T-cell (primary cell): ENCODE measurements at regions not wholly inside any gene's neighbourhood (a gene's known extent, or its start where the extent isn't known, plus 50 kb on each side); places are given as distances from the start of the nearest gene placed in this dataset.

Experiments
- ATAC-seq, 4 experiments: fragments of 200-7000 bp in 3 of 4; fragments of 150-1000 bp in 1 of 4; cut with Tn5 transposase; replicated peaks in 1 of 4; 1 replicate in 3 of 4; 2 replicates in 1 of 4; pipeline ENCODE4 v1.10.0; 2021; ENCODE audit warnings: moderate library complexity in 3 of 4, mild to moderate bottlenecking in 2 of 4, moderate number of reproducible peaks in 1 of 4
- CTCF ChIA-PET, 2 donors: fragments of 300-600 bp; sonication (Branson Sonifier 250); formaldehyde crosslinking; loops; one replicate each; lab custom pipeline; 2022; ENCODE audit warnings: antibody characterized with exemption in 2 of 2; lab: Charles Lee
- POLR2A ChIA-PET, 2 donors: fragments of 300-600 bp; sonication (Branson Sonifier 250); formaldehyde crosslinking; loops; one replicate each; lab custom pipeline; 2022; ENCODE audit warnings: antibody characterized with exemption in 2 of 2; lab: Charles Lee
- DNase-seq, 35 experiments: peaks; one replicate each; pipeline versions ENCODE4 v3.0.0 to v3.0.0-alpha.2; 2013 to 2023
- H3K27ac ChIP-seq: one replicate; pipeline ENCODE4 v1.5.1; 2013; ENCODE audit warnings: low read length
- H3K27me3 ChIP-seq, 2 experiments: replicated peaks in 1 of 2; 1 replicate in 1 of 2; 2 replicates in 1 of 2; pipeline versions ENCODE4 v1.6.1 to v1.7.0; 2013; ENCODE audit warnings: low read length in 1 of 2, mixed read lengths in 1 of 2; ENCODE audit not compliant: control insufficient read depth in 2 of 2, insufficient read depth in 2 of 2; ENCODE audit errors: extremely low read depth in 1 of 2
- H3K36me3 ChIP-seq, 2 donors: 1 replicate in 1 of 2; 2 replicates in 1 of 2; pipeline versions ENCODE4 v1.6.1 to v1.7.0; 2013; ENCODE audit warnings: low read length in 1 of 2; ENCODE audit not compliant: control insufficient read depth in 2 of 2, insufficient read depth in 1 of 2; ENCODE audit errors: extremely low read depth in 1 of 2
- H3K4me1 ChIP-seq, 2 experiments: 1 replicate in 1 of 2; 2 replicates in 1 of 2; pipeline versions ENCODE4 v1.6.1 to v1.7.0; 2013; ENCODE audit warnings: low read length in 2 of 2, mixed read lengths in 1 of 2; ENCODE audit not compliant: insufficient read depth in 2 of 2, control insufficient read depth in 1 of 2; ENCODE audit errors: extremely low read depth in 1 of 2
- H3K4me3 ChIP-seq, 2 donors: 1 replicate in 1 of 2; 2 replicates in 1 of 2; pipeline versions ENCODE4 v1.5.1 to v1.7.0; 2013; ENCODE audit warnings: mild to moderate bottlenecking in 2 of 2, low read length in 1 of 2, moderate library complexity in 1 of 2; ENCODE audit not compliant: control insufficient read depth in 1 of 2; ENCODE audit errors: extremely low read depth in 1 of 2
- H3K9me3 ChIP-seq: 2 replicates; pipeline ENCODE4 v1.7.0; 2013
- H3K27ac Mint-ChIP-seq, 2 donors: one replicate each; pipeline ENCODE4 v1.8.0; 2020 to 2021; ENCODE audit warnings: mild to moderate bottlenecking in 2 of 2, mixed read lengths in 2 of 2
- H3K27me3 Mint-ChIP-seq, 2 donors: one replicate each; pipeline ENCODE4 v1.8.0; 2021 to 2022; ENCODE audit warnings: mixed read lengths in 2 of 2
- H3K36me3 Mint-ChIP-seq: one replicate; pipeline ENCODE4 v1.8.0; 2021; ENCODE audit warnings: mixed read lengths
- H3K4me1 Mint-ChIP-seq, 3 donors: one replicate each; pipeline ENCODE4 v1.8.0; 2020 to 2022; ENCODE audit warnings: mixed read lengths in 3 of 3, mild to moderate bottlenecking in 1 of 3
- H3K4me3 Mint-ChIP-seq, 3 donors: one replicate each; pipeline ENCODE4 v1.8.0; 2020 to 2022; ENCODE audit warnings: mild to moderate bottlenecking in 3 of 3, mixed read lengths in 3 of 3, moderate library complexity in 3 of 3
- H3K9me3 Mint-ChIP-seq, 3 donors: one replicate each; pipeline ENCODE4 v1.8.0; 2020 to 2022; ENCODE audit warnings: mixed read lengths in 3 of 3
- WGBS: methylation state at CpG from one replicate; pipeline ENCODE4 v1.1.5; 2013; ENCODE audit warnings: missing lambda C conversion rate; ENCODE audit not compliant: insufficient coverage; 5-methylcytosine and 5-hydroxymethylcytosine counted together

GRCh38 chr9:7467186-7467585 lies 332.4 kb downstream of the DMAC1 start:
- H3K4me3 ChIP-seq: no peak overlapping the region
- DNase-seq (no peak), ATAC-seq (no peak)
- H3K27ac ChIP-seq: no peak overlapping the region
- CTCF ChIA-PET: no interaction called here
- no peaks in the 10 kb centered on the region for H3K9me3 ChIP-seq
- H3K27ac Mint-ChIP-seq: no peak overlapping the region
- peaks cover 6 to 10% of the 10 kb centered on the region in 2 donors for H3K27me3 Mint-ChIP-seq
- no peaks in the 10 kb centered on the region for H3K4me1 ChIP-seq
- no peaks in the 10 kb centered on the region for H3K36me3 ChIP-seq
- no peak overlapping the region for H3K4me3 Mint-ChIP-seq
- H3K27me3 ChIP-seq: no peaks in the 10 kb centered on the region
- WGBS: 44% methylated on average over 1 of the region's 2 CpGs
- no peaks in the 10 kb centered on the region for H3K36me3 Mint-ChIP-seq
- POLR2A ChIA-PET: no interaction called here
- no peaks in the 10 kb centered on the region for H3K4me1 Mint-ChIP-seq
- no peaks in the 10 kb centered on the region for H3K9me3 Mint-ChIP-seq

DNA sequence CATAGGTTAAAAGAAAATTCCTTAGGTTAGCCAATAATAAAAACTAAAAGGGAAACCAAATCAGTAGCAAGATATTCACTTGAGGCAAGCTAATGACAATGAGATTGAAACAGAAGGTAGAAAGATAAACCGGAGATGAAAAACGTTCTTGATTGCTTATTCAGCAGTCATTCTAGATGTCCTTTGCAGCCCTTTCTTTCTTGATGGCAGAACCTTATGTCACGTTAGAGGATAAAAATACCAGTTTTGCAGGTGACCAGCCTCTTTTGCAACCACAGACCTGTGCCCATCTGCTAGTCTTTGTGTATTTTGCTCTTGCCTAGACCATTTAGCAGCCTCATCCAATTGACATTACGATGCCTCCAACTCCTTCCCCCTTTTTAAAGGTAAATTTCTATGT lies 337.8 kb downstream of the DMAC1 start:
- H3K4me1 Mint-ChIP-seq: no peaks in the 10 kb centered on the region
- Histone ChIP-seq H3K36me3 (no peaks in the 10 kb centered on the region), H3K4me1 (no peaks in the 10 kb centered on the region), H3K27me3 (no peaks in the 10 kb centered on the region), H3K9me3 (no peaks in the 10 kb centered on the region), H3K27ac (no peak overlapping the region), H3K4me3 (no peak overlapping the region)
- peaks cover 0 to 5% (median 0%) of the 10 kb centered on the region in 3 donors for H3K9me3 Mint-ChIP-seq
- H3K27ac Mint-ChIP-seq: no peak overlapping the region
- WGBS: 93% methylated on average over 3 of the region's 4 CpGs
- ATAC-seq (no peak), DNase-seq (no peak)
- ChIA-PET CTCF (no interaction called here), POLR2A (no interaction called here)
- H3K36me3 Mint-ChIP-seq: no peaks in the 10 kb centered on the region
- H3K27me3 Mint-ChIP-seq: peaks cover 7 to 12% of the 10 kb centered on the region in 2 donors
- H3K4me3 Mint-ChIP-seq: no peak overlapping the region

DNA sequence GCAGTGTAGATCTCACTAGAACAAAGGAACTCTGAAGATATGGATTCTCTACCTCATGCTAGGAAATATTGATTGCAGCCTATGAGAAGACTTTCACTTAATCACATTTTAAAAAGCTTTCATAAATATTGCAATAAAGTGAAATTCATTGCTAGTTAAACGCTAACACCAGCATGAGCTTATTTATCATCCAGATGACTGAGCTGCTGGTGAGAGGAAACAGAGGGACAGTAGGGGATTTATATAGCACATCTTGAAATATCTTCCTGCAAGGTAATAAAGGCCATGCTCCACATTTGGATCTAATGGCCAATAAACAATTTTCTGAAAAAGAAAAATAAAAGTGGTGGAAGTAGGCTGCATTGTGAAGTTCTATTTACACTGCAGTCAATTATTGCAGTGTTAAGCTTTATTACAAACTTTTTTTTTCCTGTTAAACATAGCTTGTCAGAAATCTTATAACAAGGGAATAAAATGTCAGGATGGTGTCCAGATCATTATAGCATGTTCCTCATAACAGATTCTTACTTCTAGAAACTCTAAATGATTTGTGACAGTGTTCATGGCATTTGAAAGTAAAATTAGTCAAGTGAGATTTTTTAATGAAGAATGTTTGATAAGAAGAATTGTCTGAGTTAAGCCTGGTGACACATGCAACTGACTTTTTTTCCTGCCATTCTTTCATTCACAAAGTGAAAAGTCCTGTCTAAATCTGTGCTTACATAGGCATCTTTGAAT lies 342.6 kb downstream of the DMAC1 start:
- peaks cover 0 to 5% (median 0%) of the 10 kb centered on the region in 3 donors for H3K9me3 Mint-ChIP-seq
- no peaks in the 10 kb centered on the region for H3K4me1 Mint-ChIP-seq
- Histone ChIP-seq H3K4me3 (no peak overlapping the region), H3K9me3 (no peaks in the 10 kb centered on the region), H3K27ac (no peak overlapping the region), H3K36me3 (no peaks in the 10 kb centered on the region), H3K27me3 (no peaks in the 10 kb centered on the region), H3K4me1 (no peaks in the 10 kb centered on the region)
- H3K27ac Mint-ChIP-seq: no peak overlapping the region
- CTCF ChIA-PET: interaction anchor here in 1 of 2 donors (0.7 kb wide), 1 partner anchor 934 kb away, joined by 5 read pairs; no protein-coding TSS in a partner anchor
- POLR2A ChIA-PET: interaction anchor here in 1 of 2 donors (0.7 kb wide), 1 partner anchor 1660 kb away, joined by 3 read pairs; no protein-coding TSS in a partner anchor
- peaks cover 10 to 17% of the 10 kb centered on the region in 2 donors for H3K27me3 Mint-ChIP-seq
- DNase-seq: no peak
- ATAC-seq: no peak
- WGBS: 100% methylated on average over 1 of the region's 1 CpG
- H3K4me3 Mint-ChIP-seq: no peak overlapping the region
- H3K36me3 Mint-ChIP-seq: no peaks in the 10 kb centered on the region

GRCh38 chr9:7456377-7456776 lies 343.2 kb downstream of the DMAC1 start:
- H3K4me1 ChIP-seq: no peaks in the 10 kb centered on the region
- Mint-ChIP-seq H3K4me3 (no peak overlapping the region), H3K27ac (no peak overlapping the region), H3K27me3 (peaks cover 12 to 14% of the 10 kb centered on the region in 2 donors), H3K9me3 (peaks cover 0 to 5% (median 0%) of the 10 kb centered on the region in 3 donors), H3K36me3 (no peaks in the 10 kb centered on the region), H3K4me1 (no peaks in the 10 kb centered on the region)
- H3K9me3 ChIP-seq: no peaks in the 10 kb centered on the region
- no peak overlapping the region for H3K27ac ChIP-seq
- no peak overlapping the region for H3K4me3 ChIP-seq
- ChIA-PET POLR2A (no interaction called here), CTCF (no interaction called here)
- DNase-seq (no peak), ATAC-seq (no peak)
- no peaks in the 10 kb centered on the region for H3K36me3 ChIP-seq
- no peaks in the 10 kb centered on the region for H3K27me3 ChIP-seq
- no CpG with 5 or more reads among the region's 2 CpGs for WGBS

- no peak for DNase-seq
- no peaks in the 10 kb centered on the region for H3K9me3 ChIP-seq
- ChIA-PET POLR2A (no interaction called here), CTCF (interaction anchor here in 1 of 2 donors (0.6 kb wide), 1 partner anchor 78 kb away, joined by 3 read pairs; no protein-coding TSS in a partner anchor)
- H3K4me3 ChIP-seq: no peak overlapping the region
- H3K36me3 Mint-ChIP-seq: no peaks in the 10 kb centered on the region
- no peak overlapping the region for H3K27ac Mint-ChIP-seq
- peaks cover 10 to 12% of the 10 kb centered on the region in 2 donors for H3K27me3 Mint-ChIP-seq
- no peak for ATAC-seq
- H3K4me1 ChIP-seq: no peaks in the 10 kb centered on the region
- no peak overlapping the region for H3K27ac ChIP-seq
- 100% methylated on average over 2 of the region's 2 CpGs for WGBS
- H3K36me3 ChIP-seq: no peaks in the 10 kb centered on the region
- H3K4me1 Mint-ChIP-seq: no peaks in the 10 kb centered on the region
- H3K4me3 Mint-ChIP-seq: no peak overlapping the region
- H3K9me3 Mint-ChIP-seq: no peaks in the 10 kb centered on the region
- no peaks in the 10 kb centered on the region for H3K27me3 ChIP-seq
These were observed 345.0 kb downstream of the DMAC1 start for GRCh38 chr9:7454624-7455023.

- H3K4me1 Mint-ChIP-seq: no peaks in the 10 kb centered on the region
- H3K4me3 Mint-ChIP-seq: no peak overlapping the region
- ChIA-PET CTCF (no interaction called here), POLR2A (no interaction called here)
- H3K27me3 Mint-ChIP-seq: peaks cover 8 to 10% of the 10 kb centered on the region in 2 donors
- Histone ChIP-seq H3K9me3 (no peaks in the 10 kb centered on the region), H3K27me3 (no peaks in the 10 kb centered on the region), H3K27ac (no peak overlapping the region), H3K4me3 (no peak overlapping the region), H3K4me1 (no peaks in the 10 kb centered on the region), H3K36me3 (no peaks in the 10 kb centered on the region)
- no peak for DNase-seq
- no peaks in the 10 kb centered on the region for H3K9me3 Mint-ChIP-seq
- no peak for ATAC-seq
- H3K36me3 Mint-ChIP-seq: no peaks in the 10 kb centered on the region
- WGBS: no CpG with 5 or more reads among the region's 1 CpG
- no peak overlapping the region for H3K27ac Mint-ChIP-seq
These were observed 347.2 kb downstream of the DMAC1 start for GRCh38 chr9:7452378-7452777.
